ENCODE measurements at regions not wholly inside any gene's neighbourhood (a gene's known extent, or its start where the extent isn't known, plus 50 kb on each side); places are given as distances from the start of the nearest gene placed in this dataset.

DNA sequence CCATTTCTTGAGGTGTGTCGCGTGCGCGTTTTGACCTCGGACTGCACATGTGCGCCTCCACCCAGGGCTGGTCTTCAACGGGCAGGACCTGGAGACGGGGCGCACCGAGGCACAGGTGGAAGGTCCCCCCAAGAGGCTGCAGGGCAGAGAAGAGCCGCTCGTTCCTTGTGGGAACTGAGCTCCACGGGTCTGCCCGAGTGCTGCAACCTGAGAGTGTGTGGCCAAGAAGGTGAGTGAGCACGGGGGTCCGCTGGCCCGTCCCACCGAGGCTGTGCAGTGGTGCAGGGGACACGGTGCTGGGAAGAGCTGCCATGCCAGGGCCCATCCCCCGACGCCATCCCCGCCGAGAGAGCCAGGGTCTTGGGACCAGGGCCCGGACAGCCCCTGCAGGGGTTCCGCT lies 268.3 kb downstream of the GALR1 start:
- no peak for DNase-seq (ENCODE audit: low read depth in 2 of 2)

DNA sequence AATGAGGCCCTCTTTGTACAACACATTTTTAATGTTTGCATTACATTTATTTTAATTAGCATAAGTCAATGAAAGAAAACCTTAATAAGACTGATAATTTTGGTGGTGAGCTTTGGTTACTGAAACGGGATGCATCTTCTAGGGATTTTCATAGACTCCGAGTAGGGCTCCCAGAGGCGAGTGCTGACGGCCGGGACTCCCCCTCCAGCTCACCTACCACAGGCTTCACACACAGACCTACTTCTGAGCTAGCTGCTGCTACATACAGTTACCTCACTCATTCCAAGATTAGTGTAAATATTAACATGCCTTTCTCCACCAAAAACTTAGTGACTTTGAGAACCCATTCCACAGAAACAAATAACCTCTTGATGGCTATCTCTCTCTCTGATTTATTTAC lies 271.1 kb downstream of the GALR1 start:
- DNase-seq (ENCODE audit: low read depth in 2 of 2): no peak

DNA sequence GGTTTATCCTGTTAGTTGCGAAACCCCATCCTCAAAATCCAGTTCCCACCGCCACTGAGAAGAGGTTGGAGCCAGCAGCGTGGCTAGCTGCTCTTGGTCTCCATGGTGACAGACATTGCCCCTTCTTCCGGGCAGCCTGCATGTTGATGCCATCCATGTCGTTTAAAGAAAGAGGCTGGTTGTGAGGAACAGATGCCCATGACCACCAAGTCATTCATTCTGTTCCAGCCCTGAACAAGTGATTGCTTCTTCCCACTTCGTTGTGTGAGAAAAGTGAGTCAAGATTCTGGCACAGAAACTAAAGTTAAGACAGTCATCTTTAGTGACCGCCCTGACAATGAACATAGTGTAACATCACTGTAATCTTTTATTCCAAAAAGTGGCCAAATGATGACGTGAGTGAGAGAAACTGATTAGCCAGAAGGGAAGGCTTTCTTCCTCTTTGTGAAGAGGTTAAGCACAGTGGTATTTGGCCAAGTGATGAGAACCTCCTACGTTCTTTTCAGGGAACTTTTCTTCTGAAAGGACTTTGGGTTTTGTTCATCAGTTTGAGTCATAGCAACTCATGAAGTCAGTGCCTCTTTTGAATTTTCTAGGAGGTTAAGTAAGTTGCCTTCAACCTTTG lies 272.5 kb downstream of the GALR1 start:
- no peak for DNase-seq (ENCODE audit: low read depth in 2 of 2)

DNA sequence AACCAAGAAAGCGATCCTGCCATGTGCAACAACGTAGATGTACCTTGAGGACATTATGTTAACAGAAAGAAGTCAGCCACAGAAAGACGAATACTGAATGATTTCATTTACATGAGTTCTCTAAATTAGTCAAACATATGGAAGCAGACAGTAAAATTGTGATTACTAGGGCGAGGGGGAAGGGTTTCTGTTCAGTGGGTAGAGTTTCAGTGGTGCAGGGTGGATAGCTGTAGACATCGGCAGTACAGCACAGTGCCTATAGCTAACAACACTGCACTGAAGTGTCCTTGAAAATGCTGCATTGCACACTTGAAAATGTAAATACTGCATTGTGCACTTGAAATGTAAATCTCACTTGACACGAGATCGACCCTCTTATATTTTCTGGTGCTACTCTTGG lies 275.3 kb downstream of the GALR1 start:
- no peak for DNase-seq (ENCODE audit: low read depth in 2 of 2)

DNA sequence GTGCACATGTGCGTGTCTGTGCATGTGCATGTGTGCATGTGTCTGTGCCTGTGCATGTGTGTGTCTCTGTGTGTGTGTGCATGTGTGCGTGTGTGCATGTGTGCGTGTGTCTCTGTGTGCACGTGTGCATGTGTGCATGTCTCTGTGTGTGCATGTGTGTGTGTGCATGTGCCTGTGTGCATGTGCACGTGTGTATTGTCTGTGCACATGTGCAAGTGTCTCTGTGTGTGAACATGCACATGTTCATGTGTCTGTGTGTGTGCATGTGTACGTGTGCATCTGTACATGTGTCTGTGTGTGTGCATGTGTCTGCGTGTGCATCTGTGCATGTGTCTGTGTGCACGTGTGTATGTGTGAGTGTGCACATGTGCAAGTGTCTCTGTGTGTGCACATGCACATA lies 277.3 kb downstream of the GALR1 start:
- no peak for DNase-seq (ENCODE audit: low read depth in 2 of 2)

DNA sequence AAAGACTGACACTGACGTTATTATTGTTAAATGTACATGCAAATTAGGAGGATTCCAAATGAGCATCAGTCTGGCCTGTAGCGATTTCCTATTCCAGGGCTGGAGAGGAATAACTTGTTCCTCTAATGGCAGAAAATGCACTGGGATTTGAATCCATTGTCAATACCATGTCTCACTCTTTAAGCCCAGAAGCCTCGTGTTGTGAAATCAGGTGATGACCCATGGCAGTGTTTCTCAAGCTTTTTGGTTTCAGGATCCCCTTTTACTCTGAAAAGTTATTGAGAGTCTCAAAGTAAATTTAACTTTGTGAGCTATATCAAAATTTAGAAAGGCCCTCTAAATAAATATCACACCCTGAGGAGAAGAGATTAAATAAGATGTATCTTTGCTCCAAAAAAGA lies 279.2 kb downstream of the GALR1 start:
- DNase-seq (ENCODE audit: low read depth in 2 of 2): no peak

DNA sequence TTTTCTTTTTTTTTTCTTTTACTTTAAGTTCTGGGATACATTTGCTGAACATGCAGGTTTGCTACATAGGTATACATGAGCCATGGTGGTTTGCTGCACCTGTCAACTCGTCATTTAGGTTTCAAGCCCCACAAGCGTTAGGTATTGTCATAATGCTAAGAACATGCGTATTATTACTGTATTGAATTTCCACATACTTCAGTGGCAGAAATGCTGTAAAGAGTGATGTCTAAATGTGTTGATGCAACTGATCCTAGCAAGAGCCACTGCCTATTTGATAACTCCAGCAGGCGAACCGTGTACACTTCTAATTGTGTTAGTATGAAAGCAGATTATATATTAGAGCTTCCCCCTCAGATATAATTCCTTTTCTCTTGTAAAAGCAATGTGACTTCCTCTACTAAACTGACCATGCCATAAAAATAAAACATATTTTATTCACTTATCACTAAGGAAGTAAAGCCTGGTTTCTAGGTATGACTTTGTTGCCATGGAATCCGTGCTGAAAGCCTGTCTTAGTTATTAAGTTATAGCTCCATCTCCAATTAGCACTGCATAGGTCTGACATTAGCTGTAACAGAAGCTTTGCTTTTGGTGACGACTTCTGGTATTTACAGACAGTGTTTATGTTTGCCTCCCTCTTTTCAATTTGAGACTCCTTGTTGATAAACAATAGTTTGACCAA lies 280.0 kb downstream of the GALR1 start:
- no peak for DNase-seq (ENCODE audit: low read depth in 2 of 2)

DNA sequence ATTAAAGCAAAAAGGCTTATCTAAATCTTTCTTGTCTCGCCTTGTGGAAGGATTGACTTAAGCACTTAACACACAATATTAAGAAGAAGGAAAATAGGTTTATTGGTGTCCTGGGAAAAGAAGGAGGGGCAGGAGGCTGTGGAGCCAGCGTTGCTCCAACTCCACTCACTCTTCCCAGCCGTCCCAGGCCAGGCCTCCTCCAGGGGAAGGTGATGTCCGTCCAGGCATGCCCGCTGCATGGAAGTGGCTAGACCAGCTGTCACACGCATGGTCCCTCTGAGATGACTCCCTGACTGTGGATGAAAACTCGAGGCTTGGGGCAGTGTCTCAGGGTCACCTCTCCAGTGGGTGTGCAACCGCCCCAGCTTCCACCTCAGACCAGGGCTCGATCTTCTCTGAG lies 281.1 kb downstream of the GALR1 start:
- no peak for DNase-seq (ENCODE audit: low read depth in 2 of 2)

DNA sequence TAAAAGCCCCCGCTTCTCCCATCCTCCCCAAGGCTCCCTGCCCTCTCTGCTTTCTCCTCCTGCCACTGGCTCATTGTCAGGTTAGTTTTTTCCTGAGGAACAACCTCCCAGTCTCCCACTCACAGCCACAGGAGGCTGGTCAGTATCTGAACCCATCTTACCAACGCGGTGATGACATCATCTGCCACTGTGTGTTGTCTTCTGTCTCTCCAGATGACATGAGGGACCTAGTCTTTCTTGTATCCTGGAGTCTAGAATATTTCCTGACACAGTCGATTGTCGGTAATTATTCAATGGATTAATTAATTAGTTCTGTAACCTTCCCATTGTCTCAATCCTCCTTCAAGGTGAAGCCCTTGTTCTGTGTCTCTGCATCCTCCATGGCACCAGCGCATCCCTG lies 290.2 kb downstream of the GALR1 start:
- no peak for DNase-seq (ENCODE audit: low read depth in 2 of 2)

DNA sequence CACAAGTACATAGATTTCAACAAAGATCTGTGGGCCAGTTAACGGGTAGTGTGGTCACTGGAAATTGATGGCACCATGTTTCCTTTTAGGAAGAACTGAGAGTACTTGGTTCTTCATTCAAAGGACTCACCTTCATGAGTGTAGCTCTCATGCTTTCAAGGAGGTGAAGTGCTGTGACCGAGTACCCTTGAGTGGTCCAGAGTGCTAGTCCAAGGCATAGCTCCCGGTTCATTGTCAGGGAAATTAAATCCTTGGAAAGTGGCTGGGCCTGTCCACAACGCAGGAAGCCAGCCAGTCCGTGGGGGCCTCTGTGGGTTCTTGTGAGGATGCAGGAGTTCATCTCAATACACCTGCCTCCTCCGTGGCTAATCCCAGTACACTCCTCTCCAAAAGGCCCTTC lies 295.1 kb downstream of the GALR1 start:
- no peak for DNase-seq (ENCODE audit: low read depth in 2 of 2)

DNA sequence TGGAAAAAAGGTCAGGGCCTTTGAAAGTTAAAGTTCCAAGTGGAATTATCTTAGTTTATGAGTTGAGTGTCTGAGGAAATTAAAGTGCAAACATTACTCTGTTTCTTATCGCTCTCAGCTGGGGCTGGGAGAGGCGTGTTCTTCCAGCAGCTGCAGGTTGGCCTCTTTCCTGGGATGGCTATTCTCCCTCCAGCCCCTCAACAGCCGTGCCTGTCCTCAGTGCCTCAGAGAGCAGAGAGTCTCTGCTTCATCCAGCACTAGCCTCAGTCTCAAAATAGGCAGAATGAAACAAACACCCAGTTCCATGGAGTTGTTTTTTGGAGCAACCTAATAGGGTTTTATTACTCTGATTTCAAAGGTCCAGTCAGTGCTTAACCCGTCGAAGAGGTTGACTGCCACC lies 298.1 kb downstream of the GALR1 start:
- no peak for DNase-seq (ENCODE audit: low read depth in 2 of 2)

DNA sequence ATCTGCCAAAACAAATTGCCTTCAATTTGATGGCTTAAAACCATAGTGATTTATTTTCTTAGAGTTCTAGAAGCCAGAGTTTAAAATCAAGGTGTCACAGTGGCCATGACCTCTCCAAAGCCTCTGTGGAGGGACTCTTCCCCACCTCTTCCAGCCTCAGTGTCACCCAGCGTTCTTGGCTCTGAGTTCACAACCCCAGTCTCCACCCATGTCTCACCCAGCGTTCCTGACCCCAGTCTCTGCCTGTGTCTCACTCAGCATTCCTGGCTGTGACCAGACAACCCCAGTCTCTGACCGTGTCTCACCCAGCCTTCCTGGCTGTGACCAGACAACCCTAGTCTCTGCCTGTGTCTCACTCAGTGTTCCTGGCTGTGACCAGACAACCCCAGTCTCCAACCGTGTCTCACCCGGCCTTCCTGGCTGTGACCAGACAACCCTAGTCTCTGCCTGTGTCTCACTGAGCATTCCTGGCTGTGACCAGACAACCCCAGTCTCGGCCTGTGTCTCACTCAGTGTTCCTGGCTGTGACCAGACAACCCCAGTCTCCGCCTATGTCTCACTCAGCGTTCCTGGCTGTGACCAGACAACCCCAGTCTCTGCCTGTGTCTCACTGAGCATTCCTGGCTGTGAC lies 299.3 kb downstream of the GALR1 start:
- no peak for DNase-seq (ENCODE audit: low read depth in 2 of 2)

DNA sequence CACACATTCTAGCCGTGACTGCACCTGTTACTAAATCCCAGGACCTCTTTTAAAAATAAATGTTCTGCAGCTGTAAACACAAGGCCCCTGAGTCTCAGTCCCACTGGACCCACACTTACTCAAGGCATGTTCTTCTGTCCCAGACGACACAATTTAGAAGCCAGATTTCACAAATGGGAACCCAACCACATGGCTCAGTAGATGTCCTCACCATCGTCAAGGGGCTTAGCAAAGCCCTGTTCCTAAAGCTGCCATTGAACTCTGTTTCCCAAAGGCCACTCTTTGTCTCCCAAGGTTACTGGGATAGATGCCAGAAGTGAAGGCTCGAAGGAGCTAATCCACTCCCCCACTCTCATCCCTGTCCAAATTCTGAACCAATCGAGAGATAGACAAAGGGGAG lies 301.0 kb downstream of the GALR1 start:
- DNase-seq (ENCODE audit: low read depth in 2 of 2): no peak

DNA sequence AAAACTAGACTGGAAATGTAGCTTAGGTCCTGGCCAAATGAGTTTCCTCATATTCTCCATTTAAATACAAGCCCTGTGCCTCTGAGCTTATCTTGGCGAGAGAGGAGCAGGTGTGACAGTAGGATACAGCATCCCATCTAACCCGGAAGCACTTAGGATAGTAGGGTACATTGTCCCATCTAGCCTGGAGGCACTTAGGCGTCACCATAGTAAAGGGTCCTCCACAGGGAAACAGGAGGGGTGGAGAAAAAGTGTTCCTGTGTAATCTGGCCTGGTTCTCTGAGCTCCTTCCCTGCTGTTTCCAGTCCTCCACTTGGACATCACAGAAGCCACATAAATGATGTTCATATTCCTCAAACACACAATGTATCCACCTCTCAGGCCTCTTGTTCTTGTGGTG lies 301.4 kb downstream of the GALR1 start:
- DNase-seq (ENCODE audit: low read depth in 2 of 2): no peak

DNA sequence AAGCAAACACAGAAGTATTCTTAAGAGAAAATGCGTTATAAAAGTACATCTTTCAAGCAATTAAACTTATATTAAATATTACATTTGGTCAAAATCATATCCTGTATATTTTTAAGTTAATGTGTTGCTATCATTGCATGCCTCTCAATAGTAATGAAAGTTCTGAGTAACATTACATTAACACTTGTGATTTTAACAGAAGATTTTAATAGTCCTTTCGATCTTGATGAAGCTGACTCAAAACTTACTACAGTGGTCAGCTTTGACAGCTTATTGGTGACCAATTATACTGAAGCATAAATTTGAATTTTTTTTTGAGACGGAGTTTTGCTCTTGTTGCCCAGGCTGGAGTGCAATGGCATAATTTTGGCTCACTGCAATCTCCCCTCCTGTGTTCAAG lies 303.3 kb downstream of the GALR1 start:
- no peak for DNase-seq (ENCODE audit: low read depth in 2 of 2)

DNA sequence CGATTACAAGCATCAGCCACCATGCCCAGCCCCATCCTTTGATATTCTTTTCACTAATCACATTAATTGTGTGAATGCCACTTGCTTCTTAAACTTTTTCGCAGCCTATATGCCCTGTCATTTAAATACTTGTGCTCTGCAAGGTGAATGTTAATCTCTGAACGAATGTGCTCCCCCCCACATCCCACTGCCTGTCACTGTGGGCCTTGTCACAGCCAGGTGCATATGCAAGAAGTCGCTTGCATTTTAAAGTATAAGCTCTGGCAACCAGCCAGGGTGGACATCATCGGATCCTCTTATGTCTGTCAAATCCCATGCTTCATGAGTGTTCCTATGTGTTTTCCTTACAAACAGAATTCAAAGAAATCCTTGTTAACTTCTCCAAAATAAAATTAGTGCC lies 304.4 kb downstream of the GALR1 start:
- DNase-seq (ENCODE audit: low read depth in 2 of 2): no peak

DNA sequence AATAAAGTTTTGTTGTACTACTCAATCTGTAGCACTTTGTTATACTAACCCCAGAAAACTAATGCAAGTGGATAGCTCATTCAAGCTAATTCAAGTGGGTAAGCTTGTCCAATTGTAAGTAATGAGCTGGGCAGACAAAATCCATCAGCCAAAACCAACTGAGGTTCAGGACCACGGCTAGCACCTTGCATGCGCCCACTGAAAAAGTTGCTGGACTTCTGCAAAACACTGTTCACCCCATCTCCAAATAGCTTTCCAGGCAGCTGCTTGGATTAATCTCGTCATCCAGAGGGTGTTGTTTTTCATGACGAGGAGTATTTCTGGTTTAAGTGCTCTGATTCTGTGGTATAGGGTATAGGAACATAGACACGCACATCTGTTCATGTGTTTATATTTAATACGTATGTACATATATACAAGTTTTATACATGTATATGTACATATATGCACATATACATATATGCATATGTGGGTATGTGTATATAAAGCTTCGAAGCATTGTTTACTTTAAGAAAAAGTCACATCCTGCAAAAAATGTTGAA lies 307.5 kb downstream of the GALR1 start:
- no peak for DNase-seq (ENCODE audit: low read depth in 2 of 2)

DNA sequence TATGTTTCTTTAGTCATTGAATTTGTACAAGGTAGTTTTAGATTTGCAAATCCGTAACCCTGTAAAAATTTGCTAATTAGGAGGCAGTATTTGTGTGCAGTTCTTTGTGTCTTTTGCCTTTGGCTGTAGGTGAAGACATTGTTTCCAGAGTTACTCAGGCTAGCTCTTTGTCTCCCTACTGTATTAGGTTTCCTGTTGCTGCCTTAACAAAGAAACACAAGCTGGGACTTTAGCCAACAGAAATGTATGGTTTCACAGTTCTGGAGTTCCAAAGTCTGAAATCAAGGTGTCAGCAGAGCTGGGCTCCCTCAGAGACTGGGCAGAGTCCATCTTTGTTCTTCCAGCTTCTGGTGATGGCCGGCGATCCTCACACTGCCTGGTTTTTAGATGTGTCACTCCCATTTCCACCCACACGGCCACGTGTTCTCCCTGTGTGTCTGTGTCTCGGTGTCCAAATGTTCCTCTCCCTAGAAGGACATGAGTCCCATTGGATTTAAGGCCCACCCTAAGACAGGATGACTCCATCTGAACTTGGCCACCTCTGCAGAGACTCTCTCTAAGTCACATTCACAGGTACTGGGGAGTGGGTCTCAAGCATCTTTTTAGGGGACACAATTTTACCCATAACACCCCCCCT lies 309.7 kb downstream of the GALR1 start:
- DNase-seq (ENCODE audit: low read depth in 2 of 2): no peak

DNA sequence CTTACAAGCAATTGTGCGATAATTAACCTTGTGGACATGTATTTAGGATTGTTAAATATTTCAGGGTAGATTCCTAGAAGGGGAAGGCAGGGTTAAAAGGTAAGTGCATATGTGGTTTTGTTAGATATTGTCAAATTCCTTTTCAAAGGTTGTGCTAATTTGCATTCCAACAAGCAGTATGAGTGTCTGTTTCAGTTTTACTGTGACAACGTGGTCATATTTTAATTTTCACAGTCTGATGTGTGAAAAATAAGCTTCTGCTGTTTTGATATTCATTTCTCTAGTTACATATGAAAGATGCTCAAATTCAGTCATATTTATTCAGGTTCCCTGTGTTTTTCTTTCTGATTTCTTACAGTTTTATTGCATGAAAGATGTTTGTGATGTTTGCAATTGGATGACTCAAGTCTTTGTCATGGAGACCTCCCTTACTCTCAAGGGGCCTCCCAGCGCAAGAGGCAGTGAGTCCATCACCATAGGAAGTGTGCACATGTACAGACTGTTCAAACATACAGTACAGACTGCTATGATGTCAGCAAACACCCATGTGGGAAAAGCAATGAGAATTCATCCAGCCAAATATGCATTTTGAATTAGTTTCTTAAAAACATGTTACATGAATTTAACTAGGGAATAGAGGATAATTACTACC lies 310.8 kb downstream of the GALR1 start:
- no peak for DNase-seq (ENCODE audit: low read depth in 2 of 2)

DNA sequence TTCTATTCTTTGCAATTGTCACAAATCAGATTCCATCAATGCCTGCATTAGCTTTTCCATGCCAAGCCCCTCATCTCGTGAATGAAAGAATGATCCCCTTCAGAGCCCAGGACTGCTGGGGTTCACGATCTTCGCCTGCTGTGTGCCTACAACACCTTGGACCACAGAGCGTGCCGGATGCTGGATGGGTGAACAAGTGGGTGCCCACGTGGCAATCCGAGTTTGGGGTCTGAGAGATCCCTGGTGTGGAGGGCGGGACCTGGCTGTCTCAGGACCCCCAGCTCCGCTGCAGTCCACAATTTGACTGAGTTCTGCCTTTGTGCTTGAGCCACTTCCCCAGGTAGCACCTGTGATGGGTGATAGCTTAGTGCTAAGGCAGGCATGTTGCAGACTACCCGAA lies 317.0 kb downstream of the GALR1 start:
- no peak for DNase-seq (ENCODE audit: low read depth in 2 of 2)

DNA sequence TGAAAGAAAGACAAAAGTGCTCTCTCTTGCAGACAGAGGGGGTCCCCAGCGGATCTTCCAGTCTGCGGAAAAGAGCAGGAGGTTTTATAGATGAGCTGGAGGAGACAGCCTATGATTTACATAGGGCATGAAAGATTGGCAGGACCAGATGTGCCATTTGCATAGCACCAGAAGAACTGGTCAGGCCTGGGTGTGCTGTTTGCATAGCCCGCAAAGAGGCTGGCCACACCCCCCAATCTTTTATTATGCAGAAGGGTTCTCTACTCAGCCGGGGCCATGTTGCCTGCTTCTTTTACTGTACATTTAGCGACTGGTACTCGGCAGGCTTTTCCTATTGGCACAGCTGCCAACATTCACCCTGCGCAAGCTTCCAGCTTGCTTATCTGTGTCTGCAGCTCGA lies 317.6 kb downstream of the GALR1 start:
- DNase-seq (ENCODE audit: low read depth in 2 of 2): no peak

DNA sequence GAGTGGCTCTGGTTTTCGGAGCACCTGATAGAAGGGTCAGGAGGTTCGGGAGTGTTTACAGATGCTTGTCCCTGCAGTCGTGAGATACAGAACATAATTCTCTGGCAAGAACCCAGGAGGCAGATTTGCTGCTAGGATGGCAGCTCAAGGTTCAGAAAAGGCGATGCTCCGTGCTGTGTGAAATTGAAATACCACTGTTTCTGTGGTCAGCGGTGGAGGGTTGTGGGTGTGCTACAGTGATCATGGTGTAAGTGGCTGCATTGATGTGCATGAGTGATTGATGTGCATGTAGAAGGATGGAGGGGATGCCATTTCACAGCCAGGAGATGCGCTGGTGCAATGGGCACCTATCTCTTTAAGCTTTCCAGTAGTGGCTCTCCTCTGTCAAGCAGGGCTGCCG lies 322.1 kb downstream of the GALR1 start:
- no peak for DNase-seq (ENCODE audit: low read depth in 2 of 2)

Measured in stimulated activated CD4-positive, alpha-beta T cell treated with anti-CD3 and anti-CD28 coated beads, Interleukin-12 subunit alpha, Interleukin-12 subunit beta, amount 100 ng/mL, for 24 hours (primary cell).